ENCODE measurements at regions not wholly inside any gene's neighbourhood (a gene's known extent, or its start where the extent isn't known, plus 50 kb on each side); places are given as distances from the start of the nearest gene placed in this dataset.

DNA sequence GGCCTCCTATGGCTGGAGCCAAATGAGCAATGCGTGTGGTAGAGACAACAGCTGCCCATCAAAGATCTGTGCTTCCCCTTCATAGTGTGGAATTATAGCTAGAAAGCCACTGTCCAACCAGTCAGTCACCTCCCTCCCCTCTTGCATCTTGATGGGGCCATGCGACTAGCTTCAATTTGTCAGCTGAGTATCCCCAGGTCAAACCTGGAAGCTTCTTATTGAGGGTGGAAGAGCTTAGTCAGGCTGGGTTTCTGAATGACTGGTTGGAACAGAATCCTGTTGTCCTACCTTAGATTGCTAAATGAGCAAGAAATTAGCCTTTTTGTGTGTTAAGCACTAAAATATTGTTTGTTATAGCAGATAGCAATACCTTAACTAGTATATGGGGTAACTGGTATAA lies 625.4 kb downstream of the PTPRC start:
- Histone ChIP-seq H3K27me3 (no peaks in the 10 kb centered on the region), H3K27ac (no peak overlapping the region), H3K36me3 (no peaks in the 10 kb centered on the region), H3K9me3 (no peaks in the 10 kb centered on the region), H3K4me3 (no peak overlapping the region), H3K4me1 (no peaks in the 10 kb centered on the region)
- no peak for DNase-seq
- TF ChIP-seq POLR2A (IDR thresholded peaks at IDR 0.05) (no peak), EP300 (IDR thresholded peaks at IDR 0.05) (no peak), POLR2AphosphoS5 (IDR thresholded peaks at IDR 0.05) (no peak)
- TF ChIP-seq, protein P1, sequence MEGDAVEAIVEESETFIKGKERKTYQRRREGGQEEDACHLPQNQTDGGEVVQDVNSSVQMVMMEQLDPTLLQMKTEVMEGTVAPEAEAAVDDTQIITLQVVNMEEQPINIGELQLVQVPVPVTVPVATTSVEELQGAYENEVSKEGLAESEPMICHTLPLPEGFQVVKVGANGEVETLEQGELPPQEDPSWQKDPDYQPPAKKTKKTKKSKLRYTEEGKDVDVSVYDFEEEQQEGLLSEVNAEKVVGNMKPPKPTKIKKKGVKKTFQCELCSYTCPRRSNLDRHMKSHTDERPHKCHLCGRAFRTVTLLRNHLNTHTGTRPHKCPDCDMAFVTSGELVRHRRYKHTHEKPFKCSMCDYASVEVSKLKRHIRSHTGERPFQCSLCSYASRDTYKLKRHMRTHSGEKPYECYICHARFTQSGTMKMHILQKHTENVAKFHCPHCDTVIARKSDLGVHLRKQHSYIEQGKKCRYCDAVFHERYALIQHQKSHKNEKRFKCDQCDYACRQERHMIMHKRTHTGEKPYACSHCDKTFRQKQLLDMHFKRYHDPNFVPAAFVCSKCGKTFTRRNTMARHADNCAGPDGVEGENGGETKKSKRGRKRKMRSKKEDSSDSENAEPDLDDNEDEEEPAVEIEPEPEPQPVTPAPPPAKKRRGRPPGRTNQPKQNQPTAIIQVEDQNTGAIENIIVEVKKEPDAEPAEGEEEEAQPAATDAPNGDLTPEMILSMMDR (IDR thresholded peaks at IDR 0.05), result no peak
- intact Hi-C loops (cut with DNase I), result no loop called here
- 93 to 94% methylated on average over 2 of the region's 2 CpGs for WGBS, 2 donors

DNA sequence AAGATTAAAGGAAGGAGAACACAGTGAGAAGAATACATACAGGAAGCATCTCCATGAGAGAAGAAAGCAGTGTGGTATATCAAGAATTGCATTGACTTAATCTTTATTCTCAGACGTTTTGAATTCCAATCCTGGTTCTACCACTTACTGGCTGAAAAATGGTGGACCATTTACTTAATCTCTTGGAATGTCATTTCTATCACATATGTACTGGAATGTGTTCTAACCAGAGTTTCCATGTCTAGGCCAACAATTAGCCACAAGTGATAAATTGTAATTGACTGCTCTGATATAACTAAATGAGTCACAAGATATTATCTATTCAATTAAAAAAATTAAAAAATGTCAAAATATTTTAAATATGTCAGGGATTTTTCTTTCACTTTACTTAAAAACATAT lies 626.1 kb downstream of the PTPRC start:
- Histone ChIP-seq H3K4me1 (no peaks in the 10 kb centered on the region), H3K27me3 (no peaks in the 10 kb centered on the region), H3K4me3 (no peak overlapping the region), H3K27ac (no peak overlapping the region), H3K36me3 (no peaks in the 10 kb centered on the region), H3K9me3 (no peaks in the 10 kb centered on the region)
- intact Hi-C loops (cut with DNase I), result no loop called here
- DNase-seq, result no peak
- 65 to 75% methylated on average over 1 of the region's 1 CpG for WGBS, 2 donors
- TF ChIP-seq EP300 (IDR thresholded peaks at IDR 0.05) (no peak), POLR2A (IDR thresholded peaks at IDR 0.05) (no peak), POLR2AphosphoS5 (IDR thresholded peaks at IDR 0.05) (no peak)
- TF ChIP-seq, protein P1 (IDR thresholded peaks at IDR 0.05), result no peak

DNA sequence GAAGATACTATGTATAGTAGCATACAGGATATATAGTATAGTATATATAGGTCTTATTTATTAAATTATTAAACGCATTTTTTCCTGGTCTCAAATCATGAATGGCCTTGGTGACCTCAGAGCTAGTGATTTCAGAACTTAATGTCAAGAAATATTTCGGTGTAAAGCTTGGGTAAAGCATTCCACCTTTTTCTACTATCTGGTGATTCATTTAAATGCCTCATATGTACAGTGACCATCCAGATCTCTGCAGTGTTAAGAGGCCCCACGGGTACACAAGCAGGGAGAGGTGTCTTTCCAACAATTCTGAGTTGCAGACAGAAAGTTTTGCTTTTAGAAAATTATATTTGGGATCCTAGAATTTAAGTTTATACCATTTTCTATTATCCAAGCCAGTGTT lies 626.5 kb downstream of the PTPRC start:
- intact Hi-C loops (cut with DNase I), result no loop called here
- DNase-seq, result no peak
- Histone ChIP-seq H3K4me3 (no peak overlapping the region), H3K9me3 (no peaks in the 10 kb centered on the region), H3K36me3 (no peaks in the 10 kb centered on the region), H3K27ac (no peak overlapping the region), H3K4me1 (no peaks in the 10 kb centered on the region), H3K27me3 (no peaks in the 10 kb centered on the region)
- TF ChIP-seq, protein P1 (IDR thresholded peaks at IDR 0.05), result no peak
- no peak for TF ChIP-seq EP300 (IDR thresholded peaks at IDR 0.05)
- no peak for TF ChIP-seq POLR2AphosphoS5 (IDR thresholded peaks at IDR 0.05)
- no peak for TF ChIP-seq POLR2A (IDR thresholded peaks at IDR 0.05)
- WGBS, 2 donors, result 80 to 86% methylated on average over 3 of the region's 3 CpGs

DNA sequence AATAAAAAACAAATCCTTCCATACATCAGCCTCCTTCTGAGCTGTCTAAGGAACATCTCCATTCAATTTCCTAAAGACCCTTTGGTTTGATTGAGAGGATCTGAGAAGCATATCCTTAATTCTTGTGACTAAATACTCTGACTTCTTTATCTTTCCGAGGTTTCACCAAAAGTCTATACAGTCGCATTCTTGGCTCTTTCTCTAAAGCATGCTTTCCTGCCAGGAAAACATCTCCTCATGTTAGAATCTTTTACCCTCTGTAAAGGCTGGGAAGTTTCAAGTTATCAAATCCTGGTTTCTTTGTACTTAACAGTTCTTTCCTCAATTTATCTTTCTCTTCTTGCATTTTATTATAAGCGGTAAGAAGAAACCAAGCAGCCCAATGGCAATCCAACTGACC lies 630.4 kb downstream of the PTPRC start:
- WGBS, 2 donors, result 95% methylated on average over 3 of the region's 3 CpGs
- TF ChIP-seq EP300 (IDR thresholded peaks at IDR 0.05), result no peak
- TF ChIP-seq POLR2AphosphoS5 (IDR thresholded peaks at IDR 0.05), result no peak
- TF ChIP-seq, protein P1 (IDR thresholded peaks at IDR 0.05), result no peak
- H3K4me1 ChIP-seq, result no peaks in the 10 kb centered on the region
- no peak overlapping the region for H3K4me3 ChIP-seq
- H3K27ac ChIP-seq, result no peak overlapping the region
- H3K36me3 ChIP-seq, result no peaks in the 10 kb centered on the region
- no peaks in the 10 kb centered on the region for H3K9me3 ChIP-seq
- H3K27me3 ChIP-seq, result no peaks in the 10 kb centered on the region
- DNase-seq, result no peak
- intact Hi-C loops (cut with DNase I), result no loop called here

DNA sequence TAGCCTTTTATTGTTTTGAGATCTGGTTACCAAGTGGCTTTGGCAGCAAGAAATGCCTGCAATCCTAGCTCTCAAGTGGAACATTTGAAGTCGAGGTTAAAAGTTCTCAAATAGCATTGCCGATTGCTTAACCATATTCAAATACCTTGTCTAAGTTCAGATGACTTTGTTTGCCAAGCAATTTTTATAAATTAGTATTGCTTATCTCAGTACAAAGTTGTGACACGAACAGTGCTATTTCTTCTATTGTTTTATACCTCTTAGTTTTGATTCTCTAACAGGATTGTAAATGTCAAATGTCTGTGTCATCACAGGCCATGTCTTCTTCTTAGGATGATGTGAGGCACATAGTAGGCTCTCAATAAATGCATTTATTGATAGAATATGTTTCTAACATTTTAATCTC lies 633.3 kb downstream of the PTPRC start:
- TF ChIP-seq POLR2AphosphoS5 (IDR thresholded peaks at IDR 0.05), result no peak
- TF ChIP-seq EP300 (IDR thresholded peaks at IDR 0.05), result no peak
- TF ChIP-seq, protein P1 (IDR thresholded peaks at IDR 0.05), result no peak
- TF ChIP-seq POLR2A (IDR thresholded peaks at IDR 0.05), result no peak
- H3K27ac ChIP-seq, result no peak overlapping the region
- WGBS, 2 donors, result 57 to 74% methylated on average over 3 of the region's 3 CpGs

More for the DNA sequence above, 633.3 kb downstream of the PTPRC start:
- no peak for DNase-seq
- H3K36me3 ChIP-seq, result no peaks in the 10 kb centered on the region
- no peaks in the 10 kb centered on the region for H3K27me3 ChIP-seq
- H3K9me3 ChIP-seq, result no peaks in the 10 kb centered on the region
- intact Hi-C loops (cut with DNase I), result no loop called here
- no peaks in the 10 kb centered on the region for H3K4me1 ChIP-seq
- H3K4me3 ChIP-seq, result no peak overlapping the region

All from sigmoid colon (tissue), 6 donors.